ENCODE measurements at regions not wholly inside any gene's neighbourhood (a gene's known extent, or its start where the extent isn't known, plus 50 kb on each side); places are given as distances from the start of the nearest gene placed in this dataset.

- no peak overlapping the region for H3K18ac ChIP-seq (ENCODE audit: low read depth, low read length)
- TF ChIP-seq BHLHE40 (IDR thresholded peaks at IDR 0.05; ENCODE audit: low read depth, low read length) (no peak), SMC3 (IDR thresholded peaks at IDR 0.05; ENCODE audit: low read depth, low read length) (no peak), NFE2L2 (IDR thresholded peaks at IDR 0.05; ENCODE audit: low read depth, low read length) (no peak), RAD21 (IDR thresholded peaks at IDR 0.05; ENCODE audit: low read length) (no peak), CEBPB (IDR thresholded peaks at IDR 0.05; ENCODE audit: low read depth, low read length) (no peak), RCOR1 (IDR thresholded peaks at IDR 0.05; ENCODE audit: insufficient replicate concordance, low read length) (no peak), CTCF (conservative IDR thresholded peaks at IDR 0.05; ENCODE audit: low read depth, low read length) (no peak), RFX5 (IDR thresholded peaks at IDR 0.05; ENCODE audit: low read depth, low read length) (no peak), MAFK (IDR thresholded peaks at IDR 0.05; ENCODE audit: low read depth, low read length) (no peak)
- TF ChIP-seq, protein P1, sequence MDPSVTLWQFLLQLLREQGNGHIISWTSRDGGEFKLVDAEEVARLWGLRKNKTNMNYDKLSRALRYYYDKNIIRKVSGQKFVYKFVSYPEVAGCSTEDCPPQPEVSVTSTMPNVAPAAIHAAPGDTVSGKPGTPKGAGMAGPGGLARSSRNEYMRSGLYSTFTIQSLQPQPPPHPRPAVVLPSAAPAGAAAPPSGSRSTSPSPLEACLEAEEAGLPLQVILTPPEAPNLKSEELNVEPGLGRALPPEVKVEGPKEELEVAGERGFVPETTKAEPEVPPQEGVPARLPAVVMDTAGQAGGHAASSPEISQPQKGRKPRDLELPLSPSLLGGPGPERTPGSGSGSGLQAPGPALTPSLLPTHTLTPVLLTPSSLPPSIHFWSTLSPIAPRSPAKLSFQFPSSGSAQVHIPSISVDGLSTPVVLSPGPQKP (IDR thresholded peaks at IDR 0.05; ENCODE audit: borderline replicate concordance, low read depth, low read length), result no peak
- H3K79me1 ChIP-seq (ENCODE audit: low read depth in 1 of 2, low read length in 2 of 2), result no peaks in the 10 kb centered on the region
- H3K36me3 ChIP-seq (ENCODE audit: control insufficient read depth, insufficient read depth, low read length), result no peaks in the 10 kb centered on the region
- intact Hi-C loops (cut with micrococcal nuclease), result no loop called here
- no peak overlapping the region for H2AFZ ChIP-seq (replicated peaks; ENCODE audit: low read length, poor library complexity)
- WGBS, 2 experiments (ENCODE audit: extremely low coverage in 2 of 2, insufficient read length in 1 of 2), result no CpG with 5 or more reads among the region's 4 CpGs
- H2BK15ac ChIP-seq (ENCODE audit: low read depth, low read length), result no peak overlapping the region
- H4K8ac ChIP-seq (ENCODE audit: low read depth in 2 of 2, low read length in 2 of 2), result no peak overlapping the region
- H4K20me1 ChIP-seq (ENCODE audit: insufficient read depth, low read length), result no peaks in the 10 kb centered on the region
- DNase-seq, result no peak
- H3K9me1 ChIP-seq (ENCODE audit: insufficient read depth, low read length), result no peaks in the 10 kb centered on the region
- no peak overlapping the region for H4K5ac ChIP-seq (ENCODE audit: low read depth, low read length)
- H3K9ac ChIP-seq (ENCODE audit: low read depth, low read length), result no peak overlapping the region
- H3K27me3 ChIP-seq (ENCODE audit: control insufficient read depth, insufficient read depth, low read length), result no peaks in the 10 kb centered on the region
- H3K9me3 ChIP-seq (ENCODE audit: control insufficient read depth, insufficient read depth, low read length), result no peaks in the 10 kb centered on the region
- no peak overlapping the region for H2AK9ac ChIP-seq (replicated peaks; ENCODE audit: low read depth, low read length, poor library complexity)
- POLR2A ChIA-PET (ENCODE audit: unreplicated experiment), result no interaction called here
- BruUV-seq (replicated peaks), result no TSS peak
- no peak overlapping the region for H2BK20ac ChIP-seq (ENCODE audit: low read depth, low read length)
- H3K14ac ChIP-seq (replicated peaks; ENCODE audit: low read depth, low read length), result no peak overlapping the region
- no peak overlapping the region for H3K4me2 ChIP-seq (ENCODE audit: low read depth, low read length)
- H2AK5ac ChIP-seq (ENCODE audit: low read depth, low read length), result no peak overlapping the region
- in situ Hi-C loops (cut with MboI; ENCODE audit: low sequenced_read_pairs), result no loop called here
- CTCF ChIA-PET, result interaction anchor here (1.0 kb wide), 1 partner anchor 18 kb away, joined by 4 read pairs; no protein-coding TSS in a partner anchor
- ATAC-seq (ENCODE audit: low read depth), result no peak
- H4K91ac ChIP-seq (ENCODE audit: insufficient read depth, low read depth, low read length), result no peak overlapping the region
- H3K56ac ChIP-seq (ENCODE audit: extremely low read depth, insufficient read depth, low read length), result no peak overlapping the region
- H3K4me1 ChIP-seq (ENCODE audit: control insufficient read depth, insufficient read depth, low read length), result no peaks in the 10 kb centered on the region
- no peak overlapping the region for H3K4ac ChIP-seq (ENCODE audit: low read depth, low read length)
- H3K27ac ChIP-seq (ENCODE audit: insufficient read depth, low read length), result no peak overlapping the region
- H2BK120ac ChIP-seq (ENCODE audit: low read depth, low read length), result no peak overlapping the region
- H3K23ac ChIP-seq (ENCODE audit: low read depth, low read length), result no peak overlapping the region
- no peak overlapping the region for H2BK5ac ChIP-seq (ENCODE audit: low read depth, low read length, poor library complexity, severe bottlenecking)
- H3K4me3 ChIP-seq (ENCODE audit: insufficient read depth, low read depth, low read length), result no peak overlapping the region
- dilution Hi-C loops (cut with HindIII; ENCODE audit: low sequenced_read_pairs, unreplicated experiment), result no loop called here
Observed at GRCh38 chr13:73231471-73231870, 172.7 kb downstream of the KLF5 start.
